NCI-H1436 (cell line): ENCODE measurements at regions not wholly inside any gene's neighbourhood (a gene's known extent, or its start where the extent isn't known, plus 50 kb on each side); places are given as distances from the start of the nearest gene placed in this dataset.

Experiments
- DNase-seq: peaks from one replicate; lab custom pipeline; 2025; lab: John Stamatoyannopoulos, UW

DNA sequence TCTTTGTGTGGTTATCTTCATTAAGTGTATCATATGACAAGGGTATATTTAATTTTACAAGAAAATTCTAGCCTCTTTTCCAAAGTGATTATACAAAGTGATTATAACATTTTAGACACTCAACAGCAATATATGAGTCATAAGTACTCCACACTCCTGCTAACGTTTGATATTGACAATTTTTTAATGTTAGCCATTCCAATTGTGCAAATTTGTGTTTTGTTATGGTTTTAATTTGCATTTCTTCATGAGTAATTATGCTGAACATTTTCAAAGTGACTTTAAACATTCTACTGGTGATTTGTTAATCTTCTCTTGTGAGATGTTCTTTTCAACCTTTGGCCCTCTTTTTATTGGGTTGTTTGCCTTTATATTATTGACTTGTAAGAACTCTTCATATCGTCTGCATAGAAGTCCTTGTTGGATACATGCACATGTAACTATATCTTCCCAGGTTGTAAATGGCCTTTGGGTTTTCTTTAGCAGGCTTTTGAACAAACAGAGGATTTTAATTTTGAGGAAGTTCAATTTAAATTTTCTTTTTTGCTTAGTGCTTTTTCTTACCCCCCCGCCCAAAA, 771.6 kb upstream of the ZNF608 start:
- no peak for DNase-seq

DNA sequence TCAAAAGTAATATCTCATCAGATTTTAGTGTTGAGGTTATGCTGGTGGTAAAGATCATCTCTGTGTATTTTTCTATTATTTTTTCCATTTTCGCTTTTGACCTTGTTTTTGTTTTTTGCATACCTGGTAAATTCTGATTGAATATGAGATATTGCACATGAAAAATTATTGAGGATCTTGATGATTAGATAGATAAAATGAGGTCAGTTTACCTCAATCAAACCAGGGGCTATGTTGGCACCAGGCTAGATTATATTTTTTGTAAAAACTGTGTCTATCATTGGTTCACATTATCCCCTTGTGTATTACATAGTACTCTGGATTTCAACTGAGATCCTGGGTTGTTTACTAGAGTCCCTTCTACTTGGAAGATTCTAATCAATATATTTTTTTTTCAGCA, 774.9 kb upstream of the ZNF608 start:
- no peak for DNase-seq

DNA sequence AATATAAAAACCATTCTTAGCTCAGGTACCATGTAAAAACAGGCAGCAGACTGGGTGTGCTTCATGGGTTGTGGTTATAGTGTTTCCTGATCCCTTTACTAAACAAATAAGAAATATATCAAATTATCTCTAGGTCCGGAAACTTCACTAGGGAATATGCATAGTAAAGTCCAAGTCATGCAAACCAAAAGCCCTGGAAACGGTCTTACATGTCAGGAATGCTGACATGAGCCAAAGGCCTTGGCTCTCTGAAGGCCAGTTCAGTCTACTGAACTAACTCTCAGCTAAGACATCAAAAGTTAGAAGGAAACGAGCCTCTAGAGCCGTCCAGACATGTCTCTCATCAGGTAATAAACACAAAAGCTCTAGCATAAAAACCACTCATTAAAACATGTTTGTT, 778.9 kb upstream of the ZNF608 start:
- no peak for DNase-seq

DNA sequence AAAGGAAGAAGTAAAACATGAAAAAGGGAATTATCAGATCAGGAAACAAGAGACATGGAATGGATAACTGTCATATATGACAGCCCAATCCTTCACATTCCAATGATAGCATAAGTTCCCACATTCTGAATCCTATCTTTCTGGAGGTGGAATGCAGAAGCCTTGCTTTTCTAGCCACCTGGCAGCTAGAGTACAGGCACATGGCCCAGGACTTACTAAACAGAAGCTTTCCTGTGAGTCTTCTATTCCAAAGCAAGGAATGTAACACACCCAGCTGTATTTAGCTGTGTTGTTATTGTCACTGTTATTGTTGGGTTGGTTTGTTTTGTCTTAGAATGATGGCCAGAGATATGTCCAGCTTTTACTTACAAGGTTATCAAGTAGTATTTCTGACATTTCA, 780.5 kb upstream of the ZNF608 start:
- no peak for DNase-seq

DNA sequence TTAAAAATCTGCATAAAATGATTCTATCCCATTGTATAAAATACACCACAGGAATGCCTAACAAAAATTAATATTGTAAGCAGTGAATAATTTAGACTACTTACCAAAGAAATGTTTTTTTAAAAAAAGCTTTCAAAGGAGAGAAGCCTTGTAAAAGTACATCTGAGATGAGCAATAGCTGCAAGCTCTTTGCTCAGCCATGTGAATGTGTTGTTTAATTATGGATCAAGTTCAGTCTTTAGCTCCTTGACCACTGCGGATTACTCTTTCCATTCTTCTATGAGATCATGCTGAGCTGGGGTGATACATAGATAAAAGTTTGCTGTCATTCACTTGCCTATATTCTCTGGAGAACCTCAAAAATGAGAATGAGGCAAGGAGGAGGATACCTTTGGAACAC, 782.4 kb upstream of the ZNF608 start:
- no peak for DNase-seq

DNA sequence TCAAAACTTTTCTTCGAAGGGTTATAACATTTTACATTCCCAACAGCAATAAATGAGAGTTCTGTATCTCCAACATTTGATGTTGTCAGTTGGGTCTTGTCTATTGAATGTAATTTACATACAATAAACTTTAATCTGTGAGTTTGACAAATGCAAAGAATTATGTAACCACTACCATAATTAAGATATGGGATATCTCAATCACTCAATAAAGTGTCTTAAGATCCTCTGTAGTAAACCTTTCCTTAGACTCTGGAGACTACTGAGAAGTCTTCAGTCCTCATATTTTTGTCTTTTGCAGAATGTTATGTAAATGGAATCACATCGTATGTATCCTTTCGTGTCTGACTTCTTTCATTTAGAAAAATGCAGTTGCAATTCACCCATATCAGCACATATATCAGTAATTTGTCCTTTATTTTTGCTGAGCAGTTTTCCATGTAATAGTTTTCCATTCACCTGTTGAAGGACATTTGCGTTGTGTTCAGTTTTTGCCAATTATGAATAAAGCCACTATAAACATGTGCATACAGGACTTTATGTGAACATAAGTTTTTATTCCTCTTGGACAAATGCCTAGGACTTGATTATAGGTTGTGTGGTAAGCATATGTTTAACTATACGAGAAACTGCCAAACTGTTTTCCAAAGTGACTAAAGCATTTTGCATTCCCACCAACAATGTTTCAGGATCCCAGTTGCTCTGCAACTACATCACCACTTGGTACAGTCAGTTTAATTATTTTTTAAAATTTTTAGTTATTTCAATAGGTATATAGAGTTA, 784.6 kb upstream of the ZNF608 start:
- no peak for DNase-seq

DNA sequence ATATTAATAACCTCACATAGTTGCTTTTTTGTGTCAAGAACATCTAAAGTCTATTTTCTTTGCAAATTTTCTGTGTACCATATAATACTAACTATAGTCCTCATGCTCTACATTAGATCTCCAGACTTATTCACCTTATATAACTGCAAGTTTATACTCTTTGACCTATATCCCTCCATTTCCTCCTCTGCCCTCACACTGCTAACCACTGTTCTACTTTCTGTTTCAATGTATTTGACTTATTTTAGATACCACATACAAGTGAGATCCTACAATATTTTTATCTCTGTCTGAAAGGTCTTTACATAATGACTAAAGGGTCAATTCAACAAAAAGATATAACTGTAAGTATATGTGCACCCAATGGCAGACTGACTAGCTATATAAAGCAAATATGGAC, 789.7 kb upstream of the ZNF608 start:
- no peak for DNase-seq

DNA sequence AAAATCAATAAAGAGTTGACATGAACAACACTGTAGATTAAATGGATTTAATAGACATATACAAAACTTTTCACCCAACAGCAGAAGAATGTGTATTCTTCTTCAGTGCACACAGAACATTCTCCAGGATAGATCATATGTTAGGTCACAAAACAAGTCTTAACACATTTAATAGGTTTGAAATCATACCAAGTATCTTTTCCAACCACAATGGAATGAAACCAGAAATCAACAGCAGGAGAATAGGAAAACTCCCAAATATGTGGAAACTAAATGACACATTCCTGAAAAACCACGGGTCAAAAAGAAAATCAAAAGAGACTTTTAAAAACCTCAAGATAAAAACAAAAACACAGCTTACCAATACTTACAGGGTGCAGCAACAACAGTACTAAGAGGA, 790.1 kb upstream of the ZNF608 start:
- no peak for DNase-seq

DNA sequence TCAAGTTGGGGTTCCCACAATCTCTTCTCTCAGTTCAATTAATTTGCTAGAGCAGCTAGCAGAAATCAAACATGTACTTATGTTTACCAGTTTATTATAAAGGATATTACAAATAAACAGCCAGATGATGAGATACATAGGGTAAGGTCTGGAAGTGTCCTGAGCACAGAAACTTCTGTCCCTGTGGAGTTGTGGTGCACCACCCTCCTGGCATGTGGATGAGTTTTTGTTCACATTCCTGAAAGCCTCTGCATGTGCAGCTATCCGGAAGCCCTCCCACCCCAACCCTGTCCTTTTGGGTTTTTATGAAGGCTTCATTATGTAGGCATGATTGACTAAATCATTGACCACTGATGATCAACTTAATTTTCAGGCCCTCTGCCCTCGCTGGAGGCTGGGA, 791.2 kb upstream of the ZNF608 start:
- no peak for DNase-seq

DNA sequence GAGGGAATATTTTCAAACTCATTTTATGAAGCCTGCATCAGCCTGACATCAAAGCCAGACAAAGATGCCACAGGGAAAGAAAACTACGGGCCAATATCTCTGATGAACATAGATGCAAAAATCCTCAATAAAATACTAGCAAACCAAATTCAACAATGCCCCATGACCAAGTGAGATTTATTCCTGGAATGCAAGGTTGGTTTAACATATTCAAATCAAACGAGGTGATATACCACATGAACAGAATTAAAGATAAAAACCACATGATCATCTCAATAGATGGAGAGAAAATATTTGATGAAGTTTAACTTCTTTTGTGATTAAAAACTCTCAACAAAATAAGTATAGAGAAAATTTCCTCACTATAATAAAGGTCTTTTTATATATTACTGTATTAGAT, 792.0 kb upstream of the ZNF608 start:
- DNase-seq: no peak

DNA sequence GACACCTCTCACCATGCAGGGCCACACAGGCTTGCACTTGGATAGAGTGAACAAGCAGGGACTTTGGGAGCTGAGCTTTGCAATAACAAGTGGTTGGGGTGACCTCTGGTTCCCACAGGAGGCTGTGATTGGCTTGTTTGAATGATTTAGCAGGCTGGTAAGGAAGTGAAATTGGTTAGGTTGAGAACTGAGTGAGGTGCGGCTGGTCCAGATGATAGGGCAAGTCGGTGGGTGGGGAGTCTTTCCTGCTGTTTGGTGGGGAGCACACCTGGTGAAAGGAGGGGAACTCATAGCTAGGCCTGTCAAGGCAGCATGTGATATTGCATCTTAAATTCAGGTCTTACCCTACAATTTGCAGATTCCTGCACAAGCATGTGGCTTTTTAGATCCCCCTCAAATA, 794.6 kb upstream of the ZNF608 start:
- DNase-seq: no peak

DNA sequence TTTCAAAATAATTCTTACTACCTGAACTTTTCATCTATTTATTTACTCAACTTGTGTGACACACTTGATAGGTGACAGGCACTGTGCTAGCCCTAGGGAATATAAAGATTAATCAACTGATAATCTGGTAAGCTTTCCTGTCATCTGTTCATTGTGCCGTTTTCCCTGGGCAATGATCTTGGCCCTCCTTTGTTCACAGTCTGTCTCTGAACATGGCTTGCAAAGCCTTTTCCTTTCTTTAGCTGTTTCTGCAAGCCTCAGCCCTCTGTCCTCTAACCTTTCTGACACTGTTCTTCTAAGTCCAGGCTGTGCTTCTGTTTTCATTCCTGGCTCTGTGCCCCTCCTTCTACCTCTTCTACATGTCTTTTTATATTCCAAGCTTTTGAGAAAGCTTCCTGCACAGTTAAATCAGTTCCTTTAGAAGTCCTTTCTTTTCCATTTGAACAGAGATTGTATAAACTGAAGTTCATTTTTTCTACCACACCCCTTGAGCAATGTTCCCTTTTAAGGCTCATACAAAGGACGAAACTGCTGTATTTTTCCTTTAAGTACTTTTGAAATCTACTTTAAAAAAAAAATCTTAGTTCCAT, 803.0 kb upstream of the ZNF608 start:
- DNase-seq: no peak

DNA sequence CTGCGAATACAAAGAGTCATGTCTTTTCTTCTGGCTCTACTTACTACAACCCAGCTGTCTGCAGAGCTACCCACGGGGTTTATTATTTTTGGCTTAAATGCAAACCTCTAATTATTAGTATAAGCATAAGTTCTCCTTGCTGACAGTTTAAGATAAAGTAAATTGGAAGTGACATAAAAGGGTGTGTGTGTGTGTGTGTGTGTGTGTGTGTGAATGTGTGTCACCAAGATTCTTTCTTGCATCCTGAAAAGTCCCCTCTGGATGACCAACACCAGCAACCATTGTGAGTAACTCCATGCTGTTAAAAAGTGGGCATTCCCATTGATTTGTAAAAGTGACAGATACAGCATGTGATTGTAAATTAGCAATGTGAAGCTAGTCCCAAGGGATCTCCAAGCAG, 803.8 kb upstream of the ZNF608 start:
- DNase-seq: no peak

DNA sequence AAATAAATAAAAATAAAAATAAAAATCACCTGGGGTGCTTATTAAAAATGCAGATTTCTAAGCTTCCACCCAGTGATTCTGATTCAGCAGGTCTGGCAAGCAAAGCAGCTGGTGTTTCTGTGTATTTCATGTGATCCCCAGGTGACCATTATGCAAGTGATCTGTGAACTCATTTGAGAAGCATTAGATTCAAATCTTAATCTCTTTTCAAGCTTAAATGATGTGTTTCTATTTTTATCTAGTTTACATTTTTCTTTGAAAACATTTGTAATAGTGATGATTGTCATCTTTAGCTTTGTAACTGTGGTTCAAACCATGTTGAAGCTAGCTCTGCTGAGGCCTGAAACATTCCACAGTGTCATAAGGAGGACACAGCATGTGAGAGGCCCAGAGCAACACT, 804.8 kb upstream of the ZNF608 start:
- DNase-seq: no peak

DNA sequence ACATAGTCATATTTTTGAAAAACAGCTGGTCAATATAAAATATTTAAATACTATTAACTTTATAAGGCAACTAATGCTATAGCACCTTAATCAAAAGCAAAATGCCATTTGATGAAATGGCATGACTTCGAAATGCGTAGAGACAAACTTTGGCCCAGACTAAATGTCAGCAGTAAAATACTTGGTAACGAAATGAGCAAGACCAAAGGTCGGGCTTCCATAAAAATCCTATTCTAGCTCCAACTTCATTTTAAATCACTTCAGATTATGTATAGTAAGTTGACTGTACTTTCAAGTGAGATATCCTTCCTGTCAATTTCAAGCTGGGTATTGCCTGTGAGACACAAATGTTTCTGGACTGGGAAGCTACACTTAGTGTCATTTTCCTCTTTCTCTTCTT, 805.4 kb upstream of the ZNF608 start:
- DNase-seq: no peak

DNA sequence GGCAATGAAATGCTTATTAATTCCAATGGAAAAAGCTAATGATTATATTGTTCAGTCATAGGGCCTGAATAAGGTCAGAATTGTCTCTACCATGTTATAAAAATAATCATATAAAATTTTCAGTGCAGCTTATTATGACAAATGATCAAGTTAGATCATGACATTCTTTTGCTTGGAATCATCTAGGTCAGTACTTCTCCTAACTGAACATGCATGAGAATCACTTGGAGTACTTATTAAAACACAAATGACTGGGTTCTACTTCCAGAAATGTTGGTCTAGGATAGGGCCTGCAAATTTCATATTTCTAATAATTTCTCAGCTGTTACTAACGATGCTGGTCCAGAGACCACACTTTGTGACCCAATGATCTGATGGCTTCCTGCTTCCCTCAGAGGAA, 806.0 kb upstream of the ZNF608 start:
- DNase-seq: no peak

DNA sequence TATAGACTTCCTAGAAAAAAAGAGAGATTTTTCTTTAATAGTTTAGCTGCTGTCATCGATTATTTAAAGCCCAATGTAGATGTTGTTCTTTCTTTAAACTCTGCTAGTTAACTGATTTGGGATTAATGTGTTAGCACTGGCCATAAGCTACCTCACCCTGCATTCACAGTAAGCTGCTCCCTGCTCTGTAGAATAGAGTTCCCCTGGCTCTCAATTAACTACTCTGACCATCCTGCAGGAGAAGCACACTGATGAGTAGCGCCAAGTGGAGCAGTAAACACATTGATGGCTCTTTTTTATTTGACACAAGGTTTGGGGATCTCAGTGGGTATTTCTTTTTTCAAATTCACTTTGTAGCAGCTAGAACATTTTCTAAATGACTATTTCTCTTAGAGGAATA, 807.9 kb upstream of the ZNF608 start:
- DNase-seq: no peak

DNA sequence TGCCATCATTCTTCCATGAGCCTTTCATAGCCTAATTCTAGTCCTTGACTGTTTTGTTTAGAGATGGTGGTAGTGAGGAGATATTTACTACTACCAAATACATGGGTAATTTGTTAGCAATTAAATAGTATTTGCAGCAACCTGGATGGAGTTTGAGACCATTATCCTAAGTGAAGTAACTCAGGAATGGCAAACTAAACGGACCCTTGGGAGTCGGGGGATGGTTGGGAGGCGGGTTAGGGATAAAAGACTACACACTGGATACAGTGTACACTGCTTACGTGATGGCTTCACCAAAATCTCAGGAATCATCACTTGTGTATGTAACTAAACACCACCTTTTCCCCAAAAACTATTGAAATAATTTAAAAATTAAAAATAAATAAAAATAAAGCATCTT, 809.2 kb upstream of the ZNF608 start:
- no peak for DNase-seq

DNA sequence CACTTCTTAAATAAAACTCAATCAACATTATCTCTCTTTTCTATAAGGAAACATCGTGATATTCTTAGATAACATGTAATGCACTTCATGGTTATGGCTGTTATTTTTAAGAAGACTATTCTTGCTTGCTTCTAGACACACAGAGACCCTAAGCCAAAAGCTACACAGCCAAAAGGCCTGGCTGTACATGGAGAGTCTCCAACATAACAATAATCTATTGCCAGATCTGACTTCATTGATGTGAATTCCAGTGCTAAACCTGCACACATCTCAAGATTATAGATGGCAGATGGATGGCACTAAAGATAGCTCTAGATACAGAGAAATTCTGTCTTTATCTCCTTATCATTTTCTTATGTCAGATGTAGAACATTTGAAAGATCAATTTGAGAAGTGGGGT, 811.6 kb upstream of the ZNF608 start:
- no peak for DNase-seq

DNA sequence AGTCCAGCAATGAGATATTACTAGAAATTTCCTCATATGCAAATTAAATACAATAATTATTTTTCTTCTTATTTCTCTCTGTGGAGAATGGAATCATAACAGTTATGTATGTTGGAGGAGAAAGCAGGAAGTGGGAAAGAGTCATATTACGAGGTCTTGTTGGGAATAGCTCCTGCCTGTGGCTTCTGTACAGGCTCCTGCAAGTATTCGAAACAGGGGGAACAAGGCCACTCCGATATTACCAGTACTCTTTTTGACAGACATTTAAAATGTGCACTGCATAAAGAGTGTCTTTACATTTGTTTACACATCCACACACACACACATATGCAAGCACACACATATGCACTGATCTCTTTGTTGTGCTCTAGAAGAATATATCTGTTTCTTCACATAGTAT, 812.0 kb upstream of the ZNF608 start:
- DNase-seq: no peak

DNA sequence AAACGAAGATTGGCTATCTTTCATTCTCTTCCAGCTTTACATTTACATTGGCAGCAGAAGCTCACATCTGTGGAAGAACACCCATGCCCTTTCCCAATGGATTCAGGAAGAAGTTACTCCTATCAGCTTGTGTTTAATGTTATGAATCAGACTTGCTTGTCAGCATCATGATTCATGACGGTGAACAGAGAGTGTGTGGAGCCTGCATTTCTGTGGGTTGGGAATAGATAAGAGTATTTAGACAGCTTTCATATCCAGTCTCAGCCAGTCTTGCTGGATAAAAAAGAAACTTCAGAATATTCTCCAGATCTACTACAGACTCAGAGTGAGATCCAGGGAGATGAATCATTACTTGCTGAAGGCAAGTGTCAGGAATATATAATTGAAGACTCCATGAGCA, 812.9 kb upstream of the ZNF608 start:
- no peak for DNase-seq

DNA sequence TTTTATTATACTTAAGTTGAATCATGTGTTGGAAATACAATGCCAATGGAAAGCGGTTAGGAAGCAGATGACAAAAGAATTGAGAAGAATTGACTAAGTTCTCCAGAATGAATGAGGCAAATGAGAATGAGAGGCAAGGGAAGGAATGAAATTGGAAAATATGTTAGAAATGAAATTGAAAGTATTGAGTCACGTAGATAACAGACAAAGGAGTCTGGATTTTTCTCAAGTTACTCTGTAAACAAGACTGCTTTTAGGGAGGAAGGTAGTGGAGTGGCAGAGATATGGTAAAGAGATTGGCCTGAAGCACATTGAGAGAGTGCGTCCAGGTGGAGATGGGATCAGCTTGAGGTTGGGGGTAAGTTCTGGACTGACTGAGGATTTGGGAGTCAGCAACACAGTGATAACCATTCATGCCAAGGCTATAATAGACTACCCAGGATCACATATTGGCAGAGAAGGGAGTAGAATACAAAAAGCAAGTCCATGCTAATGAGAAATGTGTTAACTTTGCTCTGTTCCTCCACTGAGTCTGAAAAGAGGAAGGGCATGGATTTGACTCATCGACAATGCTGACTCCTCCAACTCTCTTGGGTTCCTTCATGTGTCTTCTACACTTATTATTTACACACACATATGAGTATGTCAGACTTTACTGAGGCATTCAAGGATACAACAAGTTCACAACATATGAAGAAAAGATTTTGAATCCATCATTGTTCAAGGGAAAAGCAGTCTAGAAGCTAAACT, 814.2 kb upstream of the ZNF608 start:
- DNase-seq: no peak

DNA sequence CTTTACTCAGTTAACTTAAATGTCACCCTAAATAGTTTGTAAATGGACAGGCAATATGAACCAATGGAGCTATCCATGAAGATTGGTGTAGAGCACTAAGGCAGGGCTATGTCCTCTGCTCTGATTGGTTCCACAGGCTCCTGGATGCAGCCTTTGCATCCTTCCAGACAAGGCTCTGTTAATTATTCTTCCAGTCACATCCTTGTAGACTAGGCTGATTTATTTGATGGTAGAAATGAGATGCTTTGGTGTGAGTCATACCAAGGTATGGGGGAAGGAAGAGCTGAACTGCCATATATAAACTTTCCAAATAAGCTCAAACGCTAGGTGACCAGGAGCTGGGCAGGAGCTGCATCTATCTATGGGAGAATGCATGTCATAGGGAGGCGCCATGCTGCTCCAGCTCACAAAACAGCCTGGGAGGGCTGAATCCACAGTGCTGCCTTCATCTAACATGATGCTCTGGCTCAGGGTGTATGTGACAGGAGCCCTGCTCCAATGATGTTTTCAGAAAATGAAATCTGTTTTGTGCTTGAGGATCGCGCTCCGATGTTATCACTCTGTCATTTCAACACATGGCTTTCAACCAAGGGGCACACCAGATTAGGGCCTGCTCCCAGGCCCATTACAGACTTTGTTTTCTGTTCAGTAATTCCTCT, 818.0 kb upstream of the ZNF608 start:
- no peak for DNase-seq
